Type B pancreatic cell (in vitro differentiated cells): ENCODE measurements at regions not wholly inside any gene's neighbourhood (a gene's known extent, or its start where the extent isn't known, plus 50 kb on each side); places are given as distances from the start of the nearest gene placed in this dataset.

Experiments
- DNase-seq: peaks from one replicate; pipeline ENCODE4 v3.0.0; 2021; ENCODE audit warnings: mixed read lengths; ENCODE audit not compliant: unreplicated experiment; ENCODE audit errors: extremely low spot score
- H3K27ac Mint-ChIP-seq: 2 replicates; pipeline ENCODE4 v1.8.0; 2021; ENCODE audit warnings: mild to moderate bottlenecking, mixed read lengths
- H3K27me3 Mint-ChIP-seq: 2 replicates; pipeline ENCODE4 v1.8.0; 2021; ENCODE audit warnings: mixed read lengths
- H3K36me3 Mint-ChIP-seq: 2 replicates; pipeline ENCODE4 v1.8.0; 2021; ENCODE audit warnings: mixed read lengths
- H3K4me1 Mint-ChIP-seq: one replicate; pipeline ENCODE4 v1.8.0; 2021; ENCODE audit warnings: mixed read lengths; ENCODE audit not compliant: unreplicated experiment
- H3K4me3 Mint-ChIP-seq: 2 replicates; pipeline ENCODE4 v1.8.0; 2021; ENCODE audit warnings: mild to moderate bottlenecking, mixed read lengths
- H3K9me3 Mint-ChIP-seq: 2 replicates; pipeline ENCODE4 v1.8.0; 2021; ENCODE audit warnings: mixed read lengths
- CTCF ChIP-seq: fragments of 200-600 bp; sonication (generic); conservative IDR thresholded peaks from 2 replicates; pipeline ENCODE4 v1.5.0; 2021; ENCODE audit warnings: antibody characterized with exemption, mild to moderate bottlenecking

- TF ChIP-seq CTCF: no peak
- H3K4me3 Mint-ChIP-seq: no peak overlapping the region
- H3K27me3 Mint-ChIP-seq: no peaks in the 10 kb centered on the region
- peaks cover 4% of the 10 kb centered on the region for H3K4me1 Mint-ChIP-seq
- no peak overlapping the region for H3K27ac Mint-ChIP-seq
- no peak for DNase-seq
- no peaks in the 10 kb centered on the region for H3K36me3 Mint-ChIP-seq
- H3K9me3 Mint-ChIP-seq: peaks cover 5% of the 10 kb centered on the region
These were observed 179.1 kb downstream of the KIF18A start for GRCh38 chr11:27928809-27929208.

- Mint-ChIP-seq H3K27ac (no peak overlapping the region), H3K4me3 (no peak overlapping the region), H3K36me3 (no peaks in the 10 kb centered on the region), H3K27me3 (no peaks in the 10 kb centered on the region), H3K9me3 (peaks cover 5% of the 10 kb centered on the region), H3K4me1 (peaks cover 4% of the 10 kb centered on the region)
- no peak for TF ChIP-seq CTCF
- no peak for DNase-seq
These were observed 180.9 kb downstream of the KIF18A start for GRCh38 chr11:27926981-27927481.

GRCh38 chr11:27926486-27926885, 181.5 kb downstream of the KIF18A start:
- Mint-ChIP-seq H3K27ac (no peak overlapping the region), H3K27me3 (no peaks in the 10 kb centered on the region), H3K4me1 (peaks cover 4% of the 10 kb centered on the region), H3K36me3 (no peaks in the 10 kb centered on the region), H3K9me3 (peaks cover 5% of the 10 kb centered on the region), H3K4me3 (no peak overlapping the region)
- DNase-seq: no peak
- no peak for TF ChIP-seq CTCF

- no peak for TF ChIP-seq CTCF
- H3K36me3 Mint-ChIP-seq: no peaks in the 10 kb centered on the region
- no peaks in the 10 kb centered on the region for H3K27me3 Mint-ChIP-seq
- no peak overlapping the region for H3K27ac Mint-ChIP-seq
- no peak for DNase-seq
- H3K9me3 Mint-ChIP-seq: peaks cover 5% of the 10 kb centered on the region
- H3K4me3 Mint-ChIP-seq: no peak overlapping the region
- peaks cover 4% of the 10 kb centered on the region for H3K4me1 Mint-ChIP-seq
These were observed 186.5 kb downstream of the KIF18A start for GRCh38 chr11:27921472-27921871.

- TF ChIP-seq CTCF: no peak
- H3K4me1 Mint-ChIP-seq: no peaks in the 10 kb centered on the region
- H3K36me3 Mint-ChIP-seq: no peaks in the 10 kb centered on the region
These were observed 191.3 kb downstream of the KIF18A start for GRCh38 chr11:27916541-27917100.

GRCh38 chr11:27914080-27914479, 193.9 kb downstream of the KIF18A start:
- Mint-ChIP-seq H3K27me3 (peaks cover 9% of the 10 kb centered on the region), H3K4me3 (no peak overlapping the region), H3K9me3 (no peaks in the 10 kb centered on the region), H3K27ac (no peak overlapping the region), H3K4me1 (no peaks in the 10 kb centered on the region), H3K36me3 (no peaks in the 10 kb centered on the region)
- no peak for DNase-seq
- TF ChIP-seq CTCF: no peak

More at GRCh38 chr11:27916541-27917100, 191.3 kb downstream of the KIF18A start:
- Mint-ChIP-seq H3K9me3 (no peaks in the 10 kb centered on the region), H3K4me3 (no peak overlapping the region), H3K27me3 (peaks cover 5% of the 10 kb centered on the region), H3K27ac (no peak overlapping the region)
- no peak for DNase-seq
